Activated CD8-positive, alpha-beta memory T cell treated with anti-CD3 and anti-CD28 coated beads for 36 hours (primary cell): ENCODE measurements at regions not wholly inside any gene's neighbourhood (a gene's known extent, or its start where the extent isn't known, plus 50 kb on each side); places are given as distances from the start of the nearest gene placed in this dataset.

ENCODE experiments used
- CTCF ChIA-PET: fragments of 350-600 bp; sonication (Branson Sonifier 250); formaldehyde crosslinking; loops from one replicate; lab custom pipeline; 2021; ENCODE audit warnings: antibody characterized with exemption; lab: Charles Lee
- POLR2A ChIA-PET: fragments of 350-600 bp; sonication (Branson Sonifier 250); formaldehyde crosslinking; loops from one replicate; lab custom pipeline; 2021; ENCODE audit warnings: antibody characterized with exemption; lab: Charles Lee

GRCh38 chr13:32902874-32903273 lies 113.3 kb upstream of the KL start:
- ChIA-PET CTCF (no interaction called here), POLR2A (no interaction called here)

- CTCF ChIA-PET, result interaction anchor here (0.6 kb wide), 1 partner anchor 639 kb away, joined by 4 read pairs; no protein-coding TSS in a partner anchor
- POLR2A ChIA-PET, result no interaction called here
Observed at GRCh38 chr13:32903720-32904119, 112.5 kb upstream of the KL start.

- CTCF ChIA-PET, result no interaction called here
- POLR2A ChIA-PET, result no interaction called here
Observed at GRCh38 chr13:32904266-32904665, 112.0 kb upstream of the KL start.

GRCh38 chr13:32905063-32905863 lies 111.0 kb upstream of the KL start:
- POLR2A ChIA-PET, result no interaction called here
- CTCF ChIA-PET, result no interaction called here

- CTCF ChIA-PET, result interaction anchor here (1.2 kb wide), 1 partner anchor 11 kb away, joined by 6 read pairs; no protein-coding TSS in a partner anchor
- POLR2A ChIA-PET, result no interaction called here
Observed at GRCh38 chr13:32905864-32906180, 110.4 kb upstream of the KL start.

- POLR2A ChIA-PET, result no interaction called here
- CTCF ChIA-PET, result interaction anchor here (1.2 kb wide), 1 partner anchor 10 kb away, joined by 6 read pairs; no protein-coding TSS in a partner anchor
Observed at GRCh38 chr13:32907211-32907610, 109.0 kb upstream of the KL start.

GRCh38 chr13:32910530-32910929 lies 105.7 kb upstream of the KL start:
- POLR2A ChIA-PET, result no interaction called here
- CTCF ChIA-PET, result no interaction called here

GRCh38 chr13:32911506-32911905 lies 104.7 kb upstream of the KL start:
- CTCF ChIA-PET, result interaction anchor here (0.7 kb wide), 1 partner anchor 277 kb away, joined by 3 read pairs; no protein-coding TSS in a partner anchor
- POLR2A ChIA-PET, result no interaction called here

- ChIA-PET POLR2A (interaction anchor here (0.7 kb wide), 1 partner anchor 742 kb away, joined by 9 read pairs; no protein-coding TSS in a partner anchor), CTCF (interaction anchor here (0.6 to 0.7 kb wide), 2 partner anchors 591 to 627 kb away, joined by 3 to 5 read pairs; no protein-coding TSS in a partner anchor)
Observed at GRCh38 chr13:32914686-32915085, 101.5 kb upstream of the KL start.

- CTCF ChIA-PET, result interaction anchor here (1.3 kb wide), 1 partner anchor 100 kb away, joined by 3 read pairs; no protein-coding TSS in a partner anchor
- POLR2A ChIA-PET, result no interaction called here
Observed at GRCh38 chr13:32917504-32917903, 98.7 kb upstream of the KL start.

- POLR2A ChIA-PET, result no interaction called here
- CTCF ChIA-PET, result no interaction called here
Observed at GRCh38 chr13:32923725-32924124, 92.5 kb upstream of the KL start.

GRCh38 chr13:32924886-32925285 lies 91.3 kb upstream of the KL start:
- ChIA-PET POLR2A (no interaction called here), CTCF (no interaction called here)

GRCh38 chr13:32925506-32925905 lies 90.7 kb upstream of the KL start:
- POLR2A ChIA-PET, result no interaction called here
- CTCF ChIA-PET, result no interaction called here

GRCh38 chr13:32932376-32932775 lies 83.8 kb upstream of the KL start:
- POLR2A ChIA-PET, result no interaction called here
- CTCF ChIA-PET, result no interaction called here

GRCh38 chr13:32936716-32937115 lies 79.5 kb upstream of the KL start:
- ChIA-PET CTCF (no interaction called here), POLR2A (no interaction called here)

GRCh38 chr13:32938314-32938713 lies 77.9 kb upstream of the KL start:
- POLR2A ChIA-PET, result no interaction called here

GRCh38 chr13:32938907-32939306 lies 77.3 kb upstream of the KL start:
- ChIA-PET POLR2A (no interaction called here), CTCF (no interaction called here)

More at GRCh38 chr13:32938314-32938713, 77.9 kb upstream of the KL start:
- CTCF ChIA-PET, result interaction anchor here (1.0 kb wide), 1 partner anchor 17 kb away, joined by 3 read pairs; no protein-coding TSS in a partner anchor

GRCh38 chr13:32940601-32941000 lies 75.6 kb upstream of the KL start:
- POLR2A ChIA-PET, result no interaction called here
- CTCF ChIA-PET, result no interaction called here

GRCh38 chr13:32941368-32941767 lies 74.9 kb upstream of the KL start:
- ChIA-PET POLR2A (no interaction called here), CTCF (no interaction called here)

GRCh38 chr13:32946558-32946957 lies 69.7 kb upstream of the KL start:
- ChIA-PET POLR2A (no interaction called here), CTCF (no interaction called here)
